Ishikawa (cell line): ENCODE measurements at regions not wholly inside any gene's neighbourhood (a gene's known extent, or its start where the extent isn't known, plus 50 kb on each side); places are given as distances from the start of the nearest gene placed in this dataset.

Experiments
- CEBPB ChIP-seq: IDR thresholded peaks from 2 replicates; pipeline ENCODE4 v1.6.1; 2012
- CREB1 ChIP-seq: IDR thresholded peaks from 2 replicates; pipeline ENCODE4 v1.6.1; 2012; ENCODE audit warnings: low read depth
- EGR1 ChIP-seq: IDR thresholded peaks from 2 replicates; pipeline ENCODE4 v1.6.1; 2012
- EP300 ChIP-seq: IDR thresholded peaks from 2 replicates; pipeline ENCODE4 v1.6.1; 2012; ENCODE audit warnings: borderline replicate concordance
- FOXM1 ChIP-seq: IDR thresholded peaks from 2 replicates; pipeline ENCODE4 v1.6.1; 2012; ENCODE audit warnings: low read depth, borderline replicate concordance
- MAX ChIP-seq: IDR thresholded peaks from 2 replicates; pipeline ENCODE4 v1.6.1; 2012
- NFIC ChIP-seq: IDR thresholded peaks from 2 replicates; pipeline ENCODE4 v1.6.1; 2012
- RAD21 ChIP-seq: IDR thresholded peaks from 2 replicates; pipeline ENCODE4 v1.6.1; 2012; ENCODE audit warnings: low read depth
- REST ChIP-seq: IDR thresholded peaks from 2 replicates; pipeline ENCODE4 v1.6.1; 2012; ENCODE audit warnings: low read depth, mild to moderate bottlenecking
- TAF1 ChIP-seq: IDR thresholded peaks from 2 replicates; pipeline ENCODE4 v1.6.1; 2012; ENCODE audit warnings: low read depth, mild to moderate bottlenecking
- TCF12 ChIP-seq: IDR thresholded peaks from 2 replicates; pipeline ENCODE4 v1.6.1; 2012; ENCODE audit warnings: low read depth
- TEAD4 ChIP-seq: IDR thresholded peaks from 2 replicates; pipeline ENCODE4 v1.6.1; 2012
- YY1 ChIP-seq: IDR thresholded peaks from 2 replicates; pipeline ENCODE4 v1.6.1; 2012; ENCODE audit warnings: low read depth
- ZBTB7A ChIP-seq: IDR thresholded peaks from 2 replicates; pipeline ENCODE4 v1.6.1; 2012; ENCODE audit warnings: low read depth

GRCh38 chr5:136661026-136661425, 295.7 kb upstream of the TRPC7 start:
- no peak for TF ChIP-seq CREB1
- TF ChIP-seq RAD21, result no peak
- no peak for TF ChIP-seq FOXM1
- TF ChIP-seq TAF1, result no peak
- TF ChIP-seq EGR1, result no peak
- TF ChIP-seq REST, result no peak
- no peak for TF ChIP-seq EP300
- TF ChIP-seq MAX, result no peak
- no peak for TF ChIP-seq NFIC
- TF ChIP-seq TEAD4, result no peak
- TF ChIP-seq CEBPB, result no peak
- no peak for TF ChIP-seq ZBTB7A
- no peak for TF ChIP-seq TCF12
- no peak for TF ChIP-seq YY1
